Activated T-helper 9 cell treated with anti-CD3 and anti-CD28 coated beads, Interleukin-2, amount 50 U/mL, for 16 hours (primary cell): ENCODE measurements at regions not wholly inside any gene's neighbourhood (a gene's known extent, or its start where the extent isn't known, plus 50 kb on each side); places are given as distances from the start of the nearest gene placed in this dataset.
"Not testable (repeated sequence)": the region's sequence is repeated elsewhere in the genome, so short reads cannot be mapped to it uniquely, and the experiment has no call there.

Experiments
- DNase-seq: peaks from one replicate; pipeline ENCODE4 v3.0.0-alpha.2; 2020; ENCODE audit warnings: low read depth

GRCh38 chr6:140758169-140758877 is 1374.4 kb upstream of the GJE1 start:
- DNase-seq, result no peak

DNA sequence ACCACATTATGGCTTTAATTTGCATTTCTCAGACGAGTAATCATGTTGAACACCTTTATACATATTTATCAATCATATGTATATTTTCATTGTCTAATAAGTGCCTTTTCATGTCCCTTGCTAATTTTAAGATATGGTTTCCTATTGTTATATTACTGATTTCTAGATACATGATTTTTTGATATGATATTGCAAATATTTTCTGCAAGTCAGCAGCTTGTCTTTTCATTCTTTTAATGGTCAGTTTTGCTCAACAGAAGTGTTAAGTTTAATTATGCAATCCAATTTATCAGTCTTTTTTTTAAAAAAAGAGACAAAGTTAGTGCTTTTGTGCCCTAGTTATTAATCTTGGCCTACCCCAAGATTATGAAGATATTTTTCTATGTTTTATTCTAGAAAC is 1377.8 kb upstream of the CITED2 start:
- no peak for DNase-seq

GRCh38 chr6:140747114-140747513 is 1372.7 kb upstream of the CITED2 start:
- DNase-seq, result no peak

- no peak for DNase-seq
Measured at GRCh38 chr6:140744659-140745320, 1370.3 kb upstream of the CITED2 start.

- DNase-seq, result no peak
Measured at GRCh38 chr6:140736231-140736630, 1361.8 kb upstream of the CITED2 start.

GRCh38 chr6:140732991-140733390 is 1358.5 kb upstream of the CITED2 start:
- no peak for DNase-seq

- no peak for DNase-seq
Measured at GRCh38 chr6:140732155-140732554, 1357.7 kb upstream of the CITED2 start.

DNA sequence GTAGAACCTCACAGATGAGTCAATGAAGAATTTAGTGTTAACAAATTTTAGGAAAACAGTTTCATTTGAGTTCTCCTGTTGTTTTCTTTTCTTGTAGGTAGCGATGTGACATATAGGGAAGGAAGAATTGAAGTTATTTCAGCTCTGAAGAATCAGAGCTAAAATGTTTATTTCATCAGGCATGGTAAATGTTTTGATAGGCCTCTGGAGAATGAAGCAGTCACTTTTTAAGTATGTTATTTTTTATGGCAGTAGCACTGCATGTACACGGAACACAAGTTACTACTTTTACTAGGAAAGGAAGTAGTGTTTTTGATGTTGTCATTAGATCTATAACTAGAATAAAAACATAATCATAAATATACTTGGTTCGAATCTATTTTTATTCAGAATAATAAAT is 1357.3 kb upstream of the CITED2 start:
- no peak for DNase-seq

- DNase-seq, result no peak
Measured at GRCh38 chr6:140729521-140729920, 1355.1 kb upstream of the CITED2 start.

DNA sequence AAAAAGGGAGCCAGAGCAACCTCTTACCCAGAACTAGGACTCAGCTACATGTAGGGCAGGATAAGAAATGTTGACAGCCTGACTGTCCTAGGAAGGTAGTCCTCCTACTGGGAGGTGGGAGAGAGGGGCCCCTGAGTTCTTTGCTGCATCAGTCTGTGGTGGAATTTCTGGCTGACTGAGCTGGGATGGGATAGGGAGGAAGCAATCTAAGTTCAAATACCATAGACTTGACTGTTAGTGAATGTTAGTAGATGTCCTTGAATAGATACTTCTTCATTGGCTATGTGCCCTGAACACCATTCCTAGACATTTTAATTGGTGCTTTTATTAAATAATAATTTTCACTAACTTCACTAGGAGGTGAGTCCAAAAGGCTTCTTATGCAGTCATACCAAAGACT is 1343.6 kb upstream of the CITED2 start:
- DNase-seq, result no peak

GRCh38 chr6:140713495-140713894 is 1339.0 kb upstream of the CITED2 start:
- DNase-seq, result no peak

GRCh38 chr6:140711019-140711613 is 1336.7 kb upstream of the CITED2 start:
- no peak for DNase-seq

GRCh38 chr6:140708441-140708840 is 1334.0 kb upstream of the CITED2 start:
- no peak for DNase-seq

DNA sequence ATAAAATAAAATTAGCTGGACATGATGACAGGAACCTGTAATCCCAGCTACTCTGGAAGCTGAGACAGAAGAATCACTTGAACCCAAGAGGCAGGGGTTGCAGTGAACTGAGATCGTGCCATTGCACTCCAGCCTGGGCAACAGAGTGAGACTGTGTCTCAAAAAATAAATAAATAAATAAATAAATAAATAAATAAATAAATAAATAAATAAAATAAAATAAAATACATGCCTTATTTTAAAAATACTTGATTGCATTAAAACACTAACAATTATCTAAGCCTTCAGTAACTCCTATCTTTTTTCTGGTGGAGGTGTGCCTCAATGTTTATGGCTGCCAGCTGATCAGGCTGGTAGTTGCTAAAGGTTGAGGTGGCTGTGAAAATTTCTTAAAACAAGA is 1329.6 kb upstream of the CITED2 start:
- DNase-seq, result not testable (repeated sequence)

GRCh38 chr6:140697585-140697984 is 1323.1 kb upstream of the CITED2 start:
- no peak for DNase-seq

- no peak for DNase-seq
Measured at GRCh38 chr6:140684776-140685550, 1310.5 kb upstream of the CITED2 start.

GRCh38 chr6:140677781-140678528 is 1303.5 kb upstream of the CITED2 start:
- no peak for DNase-seq

GRCh38 chr6:140671926-140672325 is 1297.5 kb upstream of the CITED2 start:
- DNase-seq, result no peak

DNA sequence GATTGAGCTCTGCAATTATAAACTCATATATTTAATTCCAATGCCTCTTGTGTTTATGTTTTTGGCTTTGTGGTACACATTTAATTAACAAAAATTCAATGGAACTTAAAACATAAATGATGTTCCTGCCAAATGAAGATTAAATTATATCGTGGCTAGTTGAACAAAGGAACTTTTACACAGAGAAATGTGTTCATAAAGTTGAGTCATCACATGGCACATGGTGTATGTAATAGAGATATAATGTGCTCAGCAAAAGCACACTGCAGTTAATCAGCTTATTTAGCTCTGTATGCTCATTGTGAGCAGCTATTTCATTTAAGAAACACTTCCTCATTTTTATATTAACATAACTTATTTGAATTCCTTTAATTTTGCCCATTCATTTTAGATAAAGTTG is 1295.6 kb upstream of the CITED2 start:
- DNase-seq, result no peak

DNA sequence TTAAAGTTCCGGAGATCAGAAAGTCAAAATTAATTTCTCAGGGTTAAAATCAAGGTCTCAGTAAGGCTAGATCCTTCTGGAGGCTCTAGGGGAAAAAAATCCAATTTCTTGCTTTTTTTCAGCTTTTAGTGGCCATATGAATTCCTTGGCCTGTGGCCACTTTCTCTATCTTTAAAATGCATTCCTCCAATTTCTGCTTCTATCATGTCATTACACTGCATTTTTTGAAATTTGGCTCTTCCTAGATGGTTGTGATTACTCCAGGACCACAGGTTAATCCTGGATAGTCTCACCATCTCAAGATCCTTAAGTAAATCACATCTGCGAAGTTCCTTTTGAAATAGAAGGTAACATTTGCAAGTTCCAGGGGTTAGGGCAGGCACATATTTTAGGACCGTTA is 1294.9 kb upstream of the CITED2 start:
- no peak for DNase-seq

- DNase-seq, result no peak
Measured at GRCh38 chr6:140663772-140664171, 1289.3 kb upstream of the CITED2 start.

DNA sequence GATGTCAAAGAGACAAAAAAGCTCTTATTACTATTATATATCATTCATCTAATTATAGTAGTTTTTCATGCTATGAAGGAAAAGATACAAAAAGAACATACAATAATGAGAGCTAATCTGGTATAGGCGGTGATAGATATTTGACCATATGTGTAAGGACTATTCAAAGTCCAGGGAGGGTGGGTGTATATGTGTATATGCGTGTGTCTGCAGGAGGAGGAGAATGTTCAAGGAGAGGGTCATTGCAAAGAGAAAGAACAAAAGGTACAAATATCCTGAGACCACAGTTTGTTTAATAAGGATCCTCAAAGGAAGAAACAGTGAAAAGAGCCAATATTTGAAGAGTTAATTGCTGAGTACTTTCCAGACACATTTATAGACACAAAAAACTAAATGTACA is 1288.6 kb upstream of the CITED2 start:
- no peak for DNase-seq
